Neural progenitor cell (in vitro differentiated cells): ENCODE measurements at regions not wholly inside any gene's neighbourhood (a gene's known extent, or its start where the extent isn't known, plus 50 kb on each side); places are given as distances from the start of the nearest gene placed in this dataset.

Experiments used
- DNase-seq: peaks from one replicate; pipeline ENCODE4 v3.0.0-alpha.2; 2016; ENCODE audit warnings: low spot score
- H2AFZ ChIP-seq: fragments of 200-600 bp; sonication (generic); replicated peaks from 2 replicates; pipeline ENCODE4 v1.6.1; 2016; ENCODE audit warnings: antibody characterized with exemption
- H3F3A ChIP-seq: fragments of 200-600 bp; sonication (generic); 2 replicates; pipeline ENCODE4 v1.6.1; 2016; ENCODE audit warnings: antibody characterized with exemption, low read depth
- H3K27ac ChIP-seq: fragments of 200-600 bp; sonication (generic); 2 replicates; pipeline ENCODE4 v1.5.1; 2016; ENCODE audit warnings: mild to moderate bottlenecking
- H3K27me3 ChIP-seq: fragments of 200-600 bp; sonication (generic); 2 replicates; pipeline ENCODE4 v1.6.1; 2016; ENCODE audit warnings: mild to moderate bottlenecking, moderate library complexity
- H3K36me3 ChIP-seq: fragments of 200-600 bp; sonication (generic); 2 replicates; pipeline ENCODE4 v1.5.1; 2016
- H3K4me1 ChIP-seq: fragments of 200-600 bp; sonication (generic); 2 replicates; pipeline ENCODE4 v1.6.1; 2016; ENCODE audit warnings: mixed run types
- H3K4me2 ChIP-seq: fragments of 200-600 bp; sonication (generic); 2 replicates; pipeline ENCODE4 v1.6.1; 2016
- H3K4me3 ChIP-seq: fragments of 200-600 bp; sonication (generic); 2 replicates; pipeline ENCODE4 v1.5.1; 2016
- H3K79me2 ChIP-seq: fragments of 200-600 bp; sonication (generic); 2 replicates; pipeline ENCODE4 v1.6.1; 2016; ENCODE audit warnings: low read depth
- H3K9ac ChIP-seq: fragments of 200-600 bp; sonication (generic); 2 replicates; pipeline ENCODE4 v1.6.1; 2016
- H3K9me3 ChIP-seq: fragments of 200-600 bp; sonication (generic); 2 replicates; pipeline ENCODE4 v1.5.1; 2016; ENCODE audit warnings: low read depth
- H4K20me1 ChIP-seq: fragments of 200-600 bp; sonication (generic); 2 replicates; pipeline ENCODE4 v1.6.1; 2016; ENCODE audit warnings: low read depth
- H3K27ac Mint-ChIP-seq: 3 replicates; pipeline ENCODE4 v1.8.0; 2021; ENCODE audit warnings: mixed read lengths
- H3K27me3 Mint-ChIP-seq: 2 replicates; pipeline ENCODE4 v1.8.0; 2022; ENCODE audit warnings: low read depth, mild to moderate bottlenecking, inconsistent platforms, moderate library complexity, mixed read lengths; ENCODE audit not compliant: insufficient read depth
- H3K36me3 Mint-ChIP-seq: 3 replicates; pipeline ENCODE4 v1.8.0; 2021; ENCODE audit warnings: mixed read lengths
- H3K4me1 Mint-ChIP-seq: 3 replicates; pipeline ENCODE4 v1.8.0; 2021; ENCODE audit warnings: mixed read lengths
- H3K4me3 Mint-ChIP-seq: 3 replicates; pipeline ENCODE4 v1.8.0; 2021; ENCODE audit warnings: mild to moderate bottlenecking, moderate library complexity, mixed read lengths
- H3K9me3 Mint-ChIP-seq: 3 replicates; pipeline ENCODE4 v1.8.0; 2020; ENCODE audit warnings: mixed read lengths
- CTCF ChIP-seq: fragments of 200-600 bp; sonication (generic); IDR thresholded peaks from 2 replicates; pipeline ENCODE4 v1.5.1; 2017; ENCODE audit warnings: antibody characterized with exemption, mild to moderate bottlenecking
- EZH2 ChIP-seq: fragments of 200-600 bp; sonication (generic); IDR thresholded peaks from 2 replicates; pipeline ENCODE4 v1.6.1; 2017; ENCODE audit warnings: antibody characterized with exemption, mild to moderate bottlenecking, moderate library complexity
- EZH2phosphoT487 ChIP-seq: fragments of 200-600 bp; sonication (generic); IDR thresholded peaks from 2 replicates; pipeline ENCODE4 v1.6.1; 2017; ENCODE audit warnings: antibody characterized with exemption

GRCh38 chr2:222779145-222779832, 81.5 kb upstream of the ACSL3 start:
- H3K4me1 Mint-ChIP-seq, result peaks cover 12% of the 10 kb centered on the region

GRCh38 chr2:222780051-222780450, 80.8 kb upstream of the ACSL3 start:
- Histone ChIP-seq H4K20me1 (no peaks in the 10 kb centered on the region), H3K9me3 (no peaks in the 10 kb centered on the region), H3K4me2 (no peak overlapping the region), H3K9ac (no peak overlapping the region), H3K27ac (no peak overlapping the region), H3K36me3 (no peaks in the 10 kb centered on the region), H2AFZ (no peak overlapping the region), H3K4me1 (no peaks in the 10 kb centered on the region), H3F3A (no peaks in the 10 kb centered on the region), H3K4me3 (no peak overlapping the region), H3K27me3 (no peaks in the 10 kb centered on the region), H3K79me2 (no peaks in the 10 kb centered on the region)
- Mint-ChIP-seq H3K4me1 (peaks cover 10% of the 10 kb centered on the region), H3K36me3 (no peaks in the 10 kb centered on the region), H3K27me3 (peaks cover 8% of the 10 kb centered on the region), H3K27ac (no peak overlapping the region), H3K9me3 (no peaks in the 10 kb centered on the region), H3K4me3 (no peak overlapping the region)
- DNase-seq, result no peak
- TF ChIP-seq EZH2phosphoT487 (no peak), CTCF (no peak), EZH2 (no peak)

More at GRCh38 chr2:222779145-222779832, 81.5 kb upstream of the ACSL3 start:
- no peak overlapping the region for H3K27ac ChIP-seq
- Mint-ChIP-seq H3K9me3 (no peaks in the 10 kb centered on the region), H3K27me3 (peaks cover 8% of the 10 kb centered on the region), H3K36me3 (no peaks in the 10 kb centered on the region), H3K4me3 (no peak overlapping the region), H3K27ac (no peak overlapping the region)
- no peak overlapping the region for H3K4me2 ChIP-seq
- H3K36me3 ChIP-seq, result no peaks in the 10 kb centered on the region
- no peaks in the 10 kb centered on the region for H3K27me3 ChIP-seq
- no peak overlapping the region for H2AFZ ChIP-seq
- H3F3A ChIP-seq, result no peaks in the 10 kb centered on the region
- no peak overlapping the region for H3K4me3 ChIP-seq
- H3K9ac ChIP-seq, result no peak overlapping the region
- H3K79me2 ChIP-seq, result no peaks in the 10 kb centered on the region
- TF ChIP-seq EZH2 (no peak), CTCF (no peak)
- H3K4me1 ChIP-seq, result no peaks in the 10 kb centered on the region
- DNase-seq, result no peak
- H4K20me1 ChIP-seq, result no peaks in the 10 kb centered on the region
- H3K9me3 ChIP-seq, result no peaks in the 10 kb centered on the region

GRCh38 chr2:222782201-222782730, 78.6 kb upstream of the ACSL3 start:
- Histone ChIP-seq H3K4me1 (no peaks in the 10 kb centered on the region), H3K4me2 (no peak overlapping the region), H4K20me1 (no peaks in the 10 kb centered on the region), H3K9me3 (no peaks in the 10 kb centered on the region), H3K79me2 (no peaks in the 10 kb centered on the region), H3K36me3 (no peaks in the 10 kb centered on the region), H3K27ac (no peak overlapping the region), H3K27me3 (no peaks in the 10 kb centered on the region), H2AFZ (no peak overlapping the region), H3F3A (no peaks in the 10 kb centered on the region), H3K9ac (no peak overlapping the region), H3K4me3 (no peak overlapping the region)
- Mint-ChIP-seq H3K36me3 (no peaks in the 10 kb centered on the region), H3K9me3 (no peaks in the 10 kb centered on the region), H3K27me3 (peaks cover 3% of the 10 kb centered on the region), H3K27ac (no peak overlapping the region), H3K4me1 (peaks cover under 1% of the 10 kb centered on the region), H3K4me3 (no peak overlapping the region)
- TF ChIP-seq EZH2 (no peak), EZH2phosphoT487 (no peak), CTCF (no peak)
- DNase-seq, result no peak
